Activated naive CD8-positive, alpha-beta T cell treated with anti-CD3 and anti-CD28 coated beads, Interleukin-2, amount 50 U/mL, for 24 hours (primary cell): ENCODE measurements at regions not wholly inside any gene's neighbourhood (a gene's known extent, or its start where the extent isn't known, plus 50 kb on each side); places are given as distances from the start of the nearest gene placed in this dataset.

Experiments used
- ATAC-seq: fragments of 150-1000 bp; cut with Tn5 transposase; one replicate; pipeline ENCODE4 v1.10.0; 2021
- DNase-seq: peaks from one replicate; pipeline ENCODE4 v3.0.0; 2021
- H3K27ac Mint-ChIP-seq: one replicate; pipeline ENCODE4 v1.8.0; 2021; ENCODE audit warnings: mild to moderate bottlenecking, mixed read lengths
- H3K27me3 Mint-ChIP-seq: one replicate; pipeline ENCODE4 v1.8.0; 2021; ENCODE audit warnings: mixed read lengths
- H3K36me3 Mint-ChIP-seq: one replicate; pipeline ENCODE4 v1.8.0; 2021; ENCODE audit warnings: low read depth, mixed read lengths
- H3K4me1 Mint-ChIP-seq: one replicate; pipeline ENCODE4 v1.8.0; 2021; ENCODE audit warnings: mixed read lengths
- H3K4me3 Mint-ChIP-seq: one replicate; pipeline ENCODE4 v1.8.0; 2021; ENCODE audit warnings: mild to moderate bottlenecking, moderate library complexity, mixed read lengths
- H3K9me3 Mint-ChIP-seq: one replicate; pipeline ENCODE4 v1.8.0; 2021; ENCODE audit warnings: mixed read lengths

GRCh38 chr1:29784276-29785136 lies 548.2 kb downstream of the PTPRU start:
- Mint-ChIP-seq H3K4me3 (no peak overlapping the region), H3K36me3 (no peaks in the 10 kb centered on the region), H3K9me3 (no peaks in the 10 kb centered on the region), H3K27ac (no peak overlapping the region), H3K4me1 (no peaks in the 10 kb centered on the region), H3K27me3 (peaks cover 10% of the 10 kb centered on the region)
- no peak for DNase-seq
- ATAC-seq = no peak

- Mint-ChIP-seq H3K36me3 (no peaks in the 10 kb centered on the region), H3K27me3 (peaks cover 17% of the 10 kb centered on the region), H3K27ac (no peak overlapping the region), H3K9me3 (no peaks in the 10 kb centered on the region), H3K4me1 (no peaks in the 10 kb centered on the region), H3K4me3 (no peak overlapping the region)
- no peak for ATAC-seq
- no peak for DNase-seq
These were observed 547.4 kb downstream of the PTPRU start for GRCh38 chr1:29783508-29784275.

- no peaks in the 10 kb centered on the region for H3K9me3 Mint-ChIP-seq
- DNase-seq (no peak), ATAC-seq (no peak)
- H3K27me3 Mint-ChIP-seq = peaks cover 19% of the 10 kb centered on the region
- no peaks in the 10 kb centered on the region for H3K36me3 Mint-ChIP-seq
- H3K27ac Mint-ChIP-seq = no peak overlapping the region
- H3K4me1 Mint-ChIP-seq = no peaks in the 10 kb centered on the region
- no peak overlapping the region for H3K4me3 Mint-ChIP-seq
These were observed 546.7 kb downstream of the PTPRU start for GRCh38 chr1:29782846-29783507.

GRCh38 chr1:29779146-29779545 lies 542.8 kb downstream of the PTPRU start:
- Mint-ChIP-seq H3K4me3 (no peak overlapping the region), H3K27ac (no peak overlapping the region), H3K4me1 (no peaks in the 10 kb centered on the region), H3K9me3 (peaks cover 10% of the 10 kb centered on the region), H3K36me3 (no peaks in the 10 kb centered on the region), H3K27me3 (peaks cover 38% of the 10 kb centered on the region)
- no peak for ATAC-seq
- DNase-seq = no peak

- DNase-seq (no peak), ATAC-seq (no peak)
- Mint-ChIP-seq H3K4me1 (no peaks in the 10 kb centered on the region), H3K9me3 (peaks cover 10% of the 10 kb centered on the region), H3K27ac (no peak overlapping the region), H3K36me3 (no peaks in the 10 kb centered on the region), H3K27me3 (peaks cover 38% of the 10 kb centered on the region), H3K4me3 (no peak overlapping the region)
These were observed 541.2 kb downstream of the PTPRU start for GRCh38 chr1:29777522-29777921.

- no peaks in the 10 kb centered on the region for H3K4me1 Mint-ChIP-seq
- H3K36me3 Mint-ChIP-seq = no peaks in the 10 kb centered on the region
- ATAC-seq = no peak
- peaks cover 10% of the 10 kb centered on the region for H3K9me3 Mint-ChIP-seq
- H3K4me3 Mint-ChIP-seq = no peak overlapping the region
- no peak for DNase-seq
- peaks cover 27% of the 10 kb centered on the region for H3K27me3 Mint-ChIP-seq
- H3K27ac Mint-ChIP-seq = no peak overlapping the region
These were observed 538.0 kb downstream of the PTPRU start for GRCh38 chr1:29774355-29774754.

- H3K27ac Mint-ChIP-seq = no peak overlapping the region
- no peak overlapping the region for H3K4me3 Mint-ChIP-seq
- H3K4me1 Mint-ChIP-seq = no peaks in the 10 kb centered on the region
- H3K27me3 Mint-ChIP-seq = peaks cover 18% of the 10 kb centered on the region
- DNase-seq (no peak), ATAC-seq (no peak)
- H3K36me3 Mint-ChIP-seq = no peaks in the 10 kb centered on the region
- peaks cover 10% of the 10 kb centered on the region for H3K9me3 Mint-ChIP-seq
These were observed 536.3 kb downstream of the PTPRU start for GRCh38 chr1:29772584-29773100.

GRCh38 chr1:29767769-29768425 lies 531.6 kb downstream of the PTPRU start:
- Mint-ChIP-seq H3K4me1 (no peaks in the 10 kb centered on the region), H3K36me3 (no peaks in the 10 kb centered on the region), H3K9me3 (no peaks in the 10 kb centered on the region), H3K27ac (no peak overlapping the region), H3K27me3 (peaks cover 18% of the 10 kb centered on the region), H3K4me3 (no peak overlapping the region)
- DNase-seq = no peak
- no peak for ATAC-seq

GRCh38 chr1:29767088-29767685 lies 530.9 kb downstream of the PTPRU start:
- H3K4me3 Mint-ChIP-seq = no peak overlapping the region
- no peaks in the 10 kb centered on the region for H3K9me3 Mint-ChIP-seq
- H3K27ac Mint-ChIP-seq = no peak overlapping the region
- ATAC-seq = no peak
- no peaks in the 10 kb centered on the region for H3K36me3 Mint-ChIP-seq
- no peak for DNase-seq
- H3K4me1 Mint-ChIP-seq = no peaks in the 10 kb centered on the region
- H3K27me3 Mint-ChIP-seq = peaks cover 18% of the 10 kb centered on the region

- no peak overlapping the region for H3K4me3 Mint-ChIP-seq
- H3K9me3 Mint-ChIP-seq = no peaks in the 10 kb centered on the region
- ATAC-seq (no peak), DNase-seq (no peak)
- peaks cover 20% of the 10 kb centered on the region for H3K27me3 Mint-ChIP-seq
- H3K4me1 Mint-ChIP-seq = no peaks in the 10 kb centered on the region
- H3K27ac Mint-ChIP-seq = no peak overlapping the region
- H3K36me3 Mint-ChIP-seq = no peaks in the 10 kb centered on the region
These were observed 526.3 kb downstream of the PTPRU start for GRCh38 chr1:29762635-29763034.

GRCh38 chr1:29761159-29761928 lies 525.0 kb downstream of the PTPRU start:
- H3K27me3 Mint-ChIP-seq = peaks cover 15% of the 10 kb centered on the region
- ATAC-seq (no peak), DNase-seq (no peak)
- no peaks in the 10 kb centered on the region for H3K9me3 Mint-ChIP-seq
- no peak overlapping the region for H3K4me3 Mint-ChIP-seq
- no peak overlapping the region for H3K27ac Mint-ChIP-seq
- H3K4me1 Mint-ChIP-seq = no peaks in the 10 kb centered on the region
- no peaks in the 10 kb centered on the region for H3K36me3 Mint-ChIP-seq

GRCh38 chr1:29760067-29760564 lies 523.8 kb downstream of the PTPRU start:
- DNase-seq = no peak
- H3K27ac Mint-ChIP-seq = no peak overlapping the region
- H3K4me3 Mint-ChIP-seq = no peak overlapping the region
- no peaks in the 10 kb centered on the region for H3K4me1 Mint-ChIP-seq
- H3K9me3 Mint-ChIP-seq = no peaks in the 10 kb centered on the region
- ATAC-seq = no peak
- H3K27me3 Mint-ChIP-seq = peaks cover 13% of the 10 kb centered on the region
- H3K36me3 Mint-ChIP-seq = no peaks in the 10 kb centered on the region

GRCh38 chr1:29758781-29759499 lies 522.6 kb downstream of the PTPRU start:
- Mint-ChIP-seq H3K9me3 (no peaks in the 10 kb centered on the region), H3K27me3 (peaks cover 10% of the 10 kb centered on the region), H3K4me1 (no peaks in the 10 kb centered on the region), H3K36me3 (no peaks in the 10 kb centered on the region), H3K4me3 (no peak overlapping the region), H3K27ac (no peak overlapping the region)
- DNase-seq (no peak), ATAC-seq (no peak)
